ENCODE measurements at regions not wholly inside any gene's neighbourhood (a gene's known extent, or its start where the extent isn't known, plus 50 kb on each side); places are given as distances from the start of the nearest gene placed in this dataset.

DNA sequence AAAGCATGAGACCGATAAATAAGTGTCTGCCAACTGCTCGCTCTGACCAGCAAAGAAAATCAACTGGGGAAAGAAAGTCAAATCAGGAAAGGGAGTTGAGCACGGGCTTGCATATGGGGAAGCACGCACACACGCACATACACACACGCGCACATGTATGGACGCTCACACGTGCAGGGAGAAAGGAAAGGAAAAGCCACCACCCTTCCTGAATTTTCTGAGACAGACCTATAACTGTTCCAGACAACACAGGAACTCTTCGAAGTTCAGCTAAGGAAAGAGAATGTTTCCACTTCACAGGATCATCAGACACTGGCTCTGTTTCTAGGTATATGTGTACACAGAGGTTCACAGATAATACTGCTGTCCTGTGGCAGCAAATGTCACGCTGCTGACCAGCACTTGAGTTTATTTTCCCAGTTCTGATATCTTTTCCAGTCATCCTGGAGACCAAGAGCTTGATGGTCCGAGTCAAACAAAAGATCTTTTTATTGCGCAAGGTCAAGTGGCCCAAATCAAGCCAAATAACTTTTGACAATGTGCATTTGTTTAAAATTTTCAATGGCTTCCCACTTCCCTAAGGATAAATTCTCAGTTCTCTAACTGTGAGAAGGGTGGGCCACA is 82.1 kb upstream of the TMCC3 start:
- no peak for TF ChIP-seq MEF2A (IDR thresholded peaks at IDR 0.05; ENCODE audit: borderline replicate concordance, low read depth)
- no peak for TF ChIP-seq POLR2AphosphoS5 (IDR thresholded peaks at IDR 0.05; ENCODE audit: low read depth, low read length)
- TF ChIP-seq, protein P1, sequence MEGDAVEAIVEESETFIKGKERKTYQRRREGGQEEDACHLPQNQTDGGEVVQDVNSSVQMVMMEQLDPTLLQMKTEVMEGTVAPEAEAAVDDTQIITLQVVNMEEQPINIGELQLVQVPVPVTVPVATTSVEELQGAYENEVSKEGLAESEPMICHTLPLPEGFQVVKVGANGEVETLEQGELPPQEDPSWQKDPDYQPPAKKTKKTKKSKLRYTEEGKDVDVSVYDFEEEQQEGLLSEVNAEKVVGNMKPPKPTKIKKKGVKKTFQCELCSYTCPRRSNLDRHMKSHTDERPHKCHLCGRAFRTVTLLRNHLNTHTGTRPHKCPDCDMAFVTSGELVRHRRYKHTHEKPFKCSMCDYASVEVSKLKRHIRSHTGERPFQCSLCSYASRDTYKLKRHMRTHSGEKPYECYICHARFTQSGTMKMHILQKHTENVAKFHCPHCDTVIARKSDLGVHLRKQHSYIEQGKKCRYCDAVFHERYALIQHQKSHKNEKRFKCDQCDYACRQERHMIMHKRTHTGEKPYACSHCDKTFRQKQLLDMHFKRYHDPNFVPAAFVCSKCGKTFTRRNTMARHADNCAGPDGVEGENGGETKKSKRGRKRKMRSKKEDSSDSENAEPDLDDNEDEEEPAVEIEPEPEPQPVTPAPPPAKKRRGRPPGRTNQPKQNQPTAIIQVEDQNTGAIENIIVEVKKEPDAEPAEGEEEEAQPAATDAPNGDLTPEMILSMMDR (IDR thresholded peaks at IDR 0.05), result no peak
- TF ChIP-seq EP300 (IDR thresholded peaks at IDR 0.05; ENCODE audit: borderline replicate concordance in 1 of 2, low read depth in 1 of 2, low read length in 1 of 2), result no peak
- TF ChIP-seq, protein P2, sequence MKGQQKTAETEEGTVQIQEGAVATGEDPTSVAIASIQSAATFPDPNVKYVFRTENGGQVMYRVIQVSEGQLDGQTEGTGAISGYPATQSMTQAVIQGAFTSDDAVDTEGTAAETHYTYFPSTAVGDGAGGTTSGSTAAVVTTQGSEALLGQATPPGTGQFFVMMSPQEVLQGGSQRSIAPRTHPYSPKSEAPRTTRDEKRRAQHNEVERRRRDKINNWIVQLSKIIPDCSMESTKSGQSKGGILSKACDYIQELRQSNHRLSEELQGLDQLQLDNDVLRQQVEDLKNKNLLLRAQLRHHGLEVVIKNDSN (IDR thresholded peaks at IDR 0.05; ENCODE audit: borderline replicate concordance, low read depth), result no peak
- no peak for TF ChIP-seq CHD2 (IDR thresholded peaks at IDR 0.05; ENCODE audit: low read length, partially characterized antibody)

Measured in SK-N-SH (cell line).